HG03135 (cell line): ENCODE measurements at regions not wholly inside any gene's neighbourhood (a gene's known extent, or its start where the extent isn't known, plus 50 kb on each side); places are given as distances from the start of the nearest gene placed in this dataset.

Source experiments
- ATAC-seq: cut with Tn5 transposase; IDR thresholded peaks from one replicate; pipeline ENCODE4 v1.9.1; 2021; ENCODE audit warnings: mild to moderate bottlenecking, moderate library complexity; ENCODE audit not compliant: unreplicated experiment

DNA sequence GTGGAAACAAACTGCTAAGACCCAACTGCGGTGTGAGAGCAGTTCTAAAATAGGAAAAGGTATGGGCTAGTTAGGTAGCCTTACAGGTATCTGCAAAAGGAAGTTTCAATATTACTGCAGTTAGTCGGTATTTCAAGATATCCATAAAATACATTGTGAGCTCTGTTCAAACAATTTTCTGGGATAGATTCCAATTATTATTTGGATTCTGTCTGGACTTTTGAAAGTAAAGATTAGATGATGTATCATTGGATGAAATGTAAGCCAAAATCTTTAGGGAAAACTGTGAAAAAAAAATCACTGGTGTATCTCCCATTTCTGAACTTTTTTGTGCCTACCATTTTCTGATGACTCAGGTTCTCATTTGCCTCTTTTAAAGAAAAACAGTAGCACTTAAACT is 621.6 kb downstream of the CCER1 start:
- no peak for ATAC-seq

DNA sequence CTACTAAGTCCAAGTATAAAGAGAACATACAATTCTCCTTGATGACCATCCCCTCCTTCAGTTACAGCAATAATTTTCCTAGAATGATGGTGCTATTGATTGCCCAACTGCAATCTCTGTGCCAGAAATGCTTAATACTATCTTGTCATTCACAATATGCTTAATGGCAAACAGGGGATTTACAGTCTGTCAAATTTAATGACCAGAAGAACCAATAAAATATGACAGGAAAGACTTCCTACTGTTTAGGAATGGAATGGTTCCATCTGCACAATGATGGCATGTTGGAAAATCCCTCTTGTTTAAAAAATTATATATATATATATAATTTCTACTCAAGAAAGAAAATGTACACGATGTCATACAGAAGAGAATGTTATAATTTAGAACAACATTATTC is 623.2 kb downstream of the CCER1 start:
- ATAC-seq = no peak

DNA sequence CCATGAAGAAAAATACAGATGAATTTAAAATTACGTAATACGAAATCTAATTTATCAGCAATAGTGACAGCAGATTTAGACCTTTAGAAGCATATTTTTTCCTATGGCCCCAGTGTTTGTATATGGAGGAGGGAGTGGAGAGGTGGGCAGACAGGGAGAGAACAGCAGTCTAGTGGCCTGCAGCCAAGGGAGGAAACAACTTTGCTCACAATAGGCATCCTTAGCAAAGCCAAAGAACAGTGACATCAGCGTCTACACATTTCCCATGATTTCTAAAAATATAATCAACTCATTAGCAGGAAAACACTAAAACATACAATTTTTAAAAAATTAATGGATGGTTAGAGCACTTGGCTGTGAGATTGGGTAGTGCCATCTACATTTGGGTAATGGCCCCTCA is 622.6 kb upstream of the ATP2B1 start:
- no peak for ATAC-seq

DNA sequence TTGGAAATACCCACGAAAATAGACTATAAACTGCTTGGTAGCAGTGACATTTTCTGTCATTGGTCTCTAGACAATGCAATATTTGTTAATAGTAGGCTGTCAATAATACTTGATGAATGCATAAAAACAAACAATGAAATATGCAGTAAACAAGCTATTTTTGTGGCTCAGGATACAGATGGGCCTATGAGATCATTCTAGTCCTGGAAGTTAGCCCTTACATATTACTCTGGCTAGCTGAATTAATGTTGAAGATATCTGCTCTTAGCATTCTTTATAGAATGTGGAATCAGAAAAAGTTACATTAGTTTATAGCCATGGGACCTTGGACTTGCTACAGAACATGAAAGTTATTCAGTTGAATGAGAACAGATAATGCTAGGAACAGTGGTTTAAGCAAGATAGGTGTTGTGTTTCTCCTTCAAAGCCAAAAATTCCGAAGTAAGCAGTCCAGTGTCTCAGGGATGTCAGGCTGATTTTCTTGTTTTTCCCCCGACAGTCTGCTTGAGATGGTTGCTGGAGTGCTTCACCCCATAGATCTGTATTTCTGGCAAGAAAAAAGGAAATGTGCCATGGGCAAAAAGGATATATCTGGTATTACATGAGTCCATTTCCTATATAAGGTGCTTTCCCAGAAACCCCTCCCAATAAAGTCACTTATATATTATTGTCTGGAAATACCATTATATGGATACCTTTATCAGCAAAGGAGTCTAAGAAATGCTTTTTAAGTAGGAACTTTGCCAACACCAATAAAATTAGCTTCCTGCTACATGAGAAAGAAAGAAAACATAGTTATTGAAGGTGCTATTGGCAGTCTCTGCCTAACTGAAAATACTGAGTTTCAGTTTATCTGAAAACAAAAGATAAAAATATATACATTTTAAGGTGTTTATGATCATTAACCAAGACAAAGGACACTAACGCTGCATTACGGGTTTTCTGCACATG is 619.4 kb upstream of the ATP2B1 start:
- no peak for ATAC-seq

GRCh38 chr12:90323217-90323616 is 614.6 kb upstream of the ATP2B1 start:
- ATAC-seq = no peak

DNA sequence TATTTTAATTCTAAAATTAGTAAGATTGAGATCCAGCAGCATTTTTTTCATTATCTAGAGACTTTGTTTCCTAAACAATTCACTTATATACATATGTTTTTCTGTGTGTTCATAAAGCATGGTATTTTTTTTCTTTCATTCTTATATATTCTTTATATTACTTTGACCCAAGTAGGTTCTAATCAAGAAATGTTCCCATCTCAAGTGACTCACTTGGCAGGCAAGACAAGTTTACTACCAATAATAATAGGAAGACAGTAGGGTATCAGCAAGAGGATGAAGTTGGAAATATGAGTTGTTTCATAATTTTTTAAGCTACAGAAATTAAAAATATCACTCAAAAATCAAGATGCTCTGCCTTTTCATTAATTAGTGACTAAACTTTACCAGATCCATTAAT is 613.4 kb upstream of the ATP2B1 start:
- no peak for ATAC-seq

DNA sequence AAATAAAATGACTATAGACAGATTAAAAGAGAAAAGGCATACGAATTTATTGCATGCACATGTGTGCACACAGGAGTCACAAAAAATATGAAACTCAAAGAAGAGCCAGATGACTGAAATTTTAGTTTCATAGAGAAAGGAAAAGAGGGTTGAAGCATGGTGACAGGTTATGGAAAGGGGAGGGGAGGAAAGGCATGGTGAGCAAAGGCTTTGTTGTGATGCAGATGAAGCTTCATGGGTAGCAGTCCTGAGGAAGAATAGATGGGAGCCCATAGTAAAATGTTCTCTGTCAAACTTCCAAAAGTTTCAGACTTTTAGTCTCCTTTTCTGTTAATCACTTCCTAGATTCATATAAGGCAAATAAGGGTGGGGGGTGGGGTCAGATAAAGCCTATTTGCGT is 612.7 kb upstream of the ATP2B1 start:
- ATAC-seq = no peak

DNA sequence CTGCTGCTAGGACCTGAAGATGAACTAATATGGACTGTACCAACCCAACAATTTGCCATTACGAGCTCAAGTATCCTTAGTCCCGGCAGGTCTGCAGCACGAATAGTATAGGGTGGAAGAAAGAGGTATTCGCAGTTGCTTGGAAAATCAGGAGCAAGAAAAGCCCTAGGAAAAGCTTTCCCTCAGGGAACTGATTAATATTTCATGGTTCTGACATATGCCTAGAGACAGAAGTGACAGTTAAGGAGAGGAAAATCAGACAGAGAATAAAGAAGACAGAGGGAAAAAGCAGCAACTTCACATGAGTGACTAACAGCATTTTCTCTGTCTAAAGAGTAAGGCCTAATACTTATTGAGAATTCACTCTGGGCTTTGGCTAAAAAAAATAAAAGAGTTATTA is 602.9 kb upstream of the ATP2B1 start:
- ATAC-seq = no peak

DNA sequence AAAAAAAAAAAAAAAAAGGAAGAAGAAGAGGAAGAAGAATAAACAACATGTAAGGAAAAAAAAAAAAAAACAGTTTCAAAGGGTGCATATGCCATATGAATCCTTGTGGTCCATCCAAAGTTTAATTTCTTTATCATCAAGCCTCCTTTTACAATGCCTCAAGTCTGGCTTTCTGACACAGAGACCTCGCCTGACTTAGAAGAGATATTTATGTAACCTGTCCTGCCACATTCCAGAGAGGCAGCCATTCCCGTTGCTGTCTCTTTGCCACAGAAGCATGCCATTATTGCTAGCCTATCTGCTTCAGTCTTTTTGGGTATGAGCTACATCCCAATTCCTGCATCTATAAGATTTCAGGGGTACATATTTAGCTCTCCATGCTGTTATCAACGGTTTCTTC is 596.7 kb upstream of the ATP2B1 start:
- no peak for ATAC-seq

DNA sequence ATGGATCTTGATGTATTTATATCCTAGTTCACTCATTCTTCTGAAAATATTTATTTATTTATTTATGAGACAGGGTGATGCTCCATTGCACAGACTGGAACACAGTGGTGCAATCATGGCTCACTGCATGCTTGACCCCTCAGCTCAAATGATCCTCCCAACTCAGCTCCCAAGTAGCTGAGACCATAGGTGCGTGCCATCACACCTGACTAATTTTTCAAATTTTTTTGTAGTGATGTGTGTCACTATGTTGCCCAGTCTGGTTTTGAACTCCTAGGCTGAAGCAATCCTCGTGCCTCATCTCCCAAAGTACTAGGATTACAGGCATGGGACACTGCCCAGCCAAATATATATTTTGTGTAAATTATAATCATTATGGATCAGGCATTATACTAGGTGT is 595.6 kb upstream of the ATP2B1 start:
- ATAC-seq = no peak

GRCh38 chr12:90303771-90304170 is 595.1 kb upstream of the ATP2B1 start:
- ATAC-seq = no peak

DNA sequence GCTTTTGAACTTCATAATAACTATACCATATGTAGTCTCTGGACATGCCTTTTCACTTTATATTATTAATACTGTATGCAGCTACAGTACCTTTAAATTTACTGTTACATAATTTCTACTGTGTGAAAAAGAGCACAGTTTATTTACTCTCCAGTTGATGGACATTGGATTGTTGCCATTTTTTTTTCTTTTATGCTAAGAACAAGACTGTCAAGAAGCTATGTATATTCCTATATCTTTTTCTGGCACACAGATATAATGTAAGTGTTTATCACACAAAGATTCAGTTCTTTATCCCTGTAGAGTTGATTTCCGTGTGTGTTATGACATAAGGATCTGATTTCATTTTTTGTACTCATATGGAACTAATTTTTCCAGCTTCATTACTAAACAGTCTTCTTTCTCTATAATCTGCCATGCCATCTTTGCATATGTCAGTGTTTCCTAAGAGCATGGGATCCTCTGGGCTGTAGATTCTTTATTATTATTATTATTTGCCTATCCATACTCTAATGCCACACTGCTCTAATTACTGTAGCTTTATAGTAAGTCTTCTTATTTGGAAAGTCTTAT is 593.0 kb upstream of the ATP2B1 start:
- no peak for ATAC-seq

- ATAC-seq = no peak
Measured at GRCh38 chr12:90301095-90301494, 592.5 kb upstream of the ATP2B1 start.

- ATAC-seq = no peak
Measured at GRCh38 chr12:90299666-90300065, 591.0 kb upstream of the ATP2B1 start.

DNA sequence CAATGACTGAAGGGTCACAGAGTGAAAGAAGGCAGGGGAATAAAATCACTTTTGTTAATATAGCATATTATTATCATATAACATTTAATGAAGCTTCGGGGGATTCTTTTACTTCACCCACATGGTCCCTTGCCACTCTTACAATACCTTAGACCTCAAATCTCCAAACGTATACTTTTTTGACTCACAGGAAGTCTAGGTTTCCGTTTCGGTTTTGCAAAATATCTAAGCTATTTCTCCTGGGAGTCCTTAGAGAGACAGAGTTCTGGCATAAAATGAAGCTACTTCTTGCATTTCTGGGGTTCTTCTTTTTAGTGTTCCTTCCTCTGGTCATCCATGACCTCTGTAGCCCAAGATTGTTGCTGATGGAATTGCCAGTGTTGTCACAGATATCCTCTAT is 590.5 kb upstream of the ATP2B1 start:
- ATAC-seq = peak; percentile 90

GRCh38 chr12:90298289-90298948 is 589.8 kb upstream of the ATP2B1 start:
- no peak for ATAC-seq

GRCh38 chr12:90295858-90296257 is 587.2 kb upstream of the ATP2B1 start:
- ATAC-seq = no peak

DNA sequence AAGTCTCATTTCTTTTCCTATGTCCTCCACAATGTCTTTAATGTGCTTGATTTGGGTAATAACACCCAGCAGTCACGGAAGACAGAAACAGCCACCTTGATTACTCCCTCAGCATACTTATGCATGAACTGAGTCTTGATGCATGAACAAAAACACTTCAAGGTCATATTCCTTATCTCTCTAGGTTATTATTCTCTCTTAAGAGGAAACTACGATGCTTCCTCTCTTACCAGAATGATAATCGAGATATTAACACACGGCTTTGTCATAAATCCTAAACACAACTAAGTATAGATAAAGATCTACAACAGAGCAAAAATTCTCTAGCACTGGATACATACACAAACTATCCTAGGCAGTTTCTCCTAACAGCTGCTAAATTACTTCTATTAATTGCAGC is 583.5 kb upstream of the ATP2B1 start:
- ATAC-seq = no peak

DNA sequence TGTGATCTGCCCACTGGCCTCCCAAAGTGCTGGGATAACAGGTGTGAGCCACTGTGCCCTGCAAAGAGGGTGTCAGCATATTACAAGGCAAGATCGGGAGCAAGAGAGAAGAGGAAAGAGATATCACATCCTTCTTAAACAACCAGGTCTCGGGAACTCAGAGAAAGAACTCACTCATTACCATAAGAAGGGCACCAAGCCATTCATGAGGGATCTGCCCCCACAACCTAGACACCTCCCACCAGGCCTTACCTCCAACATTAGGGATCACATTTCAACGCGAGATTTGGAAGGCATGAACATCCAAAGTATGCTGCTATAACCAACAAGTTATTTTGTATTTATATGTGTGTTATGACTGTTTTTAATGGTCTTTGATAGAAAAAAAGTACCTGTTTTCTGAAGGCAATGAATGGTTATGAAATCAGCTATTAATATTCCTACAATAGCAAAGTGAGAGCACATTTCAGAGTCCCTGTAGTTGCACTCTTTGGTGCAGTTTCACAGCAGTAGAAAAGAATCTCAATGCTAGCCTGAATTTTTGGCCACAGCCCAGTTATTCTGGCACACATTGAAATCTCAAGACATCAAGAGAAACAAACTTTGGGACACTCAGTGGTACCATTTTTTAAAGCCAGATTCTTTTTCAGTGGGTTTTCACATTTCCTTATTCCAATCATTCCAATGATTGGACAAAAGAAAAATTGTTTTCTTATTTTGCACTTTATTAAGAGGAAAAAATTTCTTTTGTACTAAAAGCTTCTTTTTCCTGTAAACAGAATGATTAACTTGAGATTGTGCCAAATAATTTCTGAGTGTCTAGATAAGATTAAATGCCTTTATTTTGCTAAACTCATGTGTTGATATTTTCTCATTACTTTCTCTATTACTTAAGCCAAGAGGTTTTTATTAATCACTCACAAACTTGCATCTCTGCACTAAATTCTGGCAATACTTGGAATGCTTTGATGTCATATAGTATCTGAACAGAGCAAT is 582.6 kb upstream of the ATP2B1 start:
- ATAC-seq = no peak

GRCh38 chr12:90287585-90287984 is 578.9 kb upstream of the ATP2B1 start:
- ATAC-seq = no peak
